Testis (tissue), 2 donors: ENCODE measurements at regions not wholly inside any gene's neighbourhood (a gene's known extent, or its start where the extent isn't known, plus 50 kb on each side); places are given as distances from the start of the nearest gene placed in this dataset.

ENCODE experiments used
- CTCF ChIP-seq, 3 experiments: fragments of 450-650 bp in 2 of 3; fragments of 200-600 bp in 1 of 3; sonication (generic) in 1 of 3; IDR thresholded peaks; one replicate each; pipeline ENCODE4 v1.5.1; 2016 to 2019; ENCODE audit warnings: antibody characterized with exemption in 3 of 3, mild to moderate bottlenecking in 2 of 3, moderate library complexity in 1 of 3
- POLR2A ChIP-seq: fragments of 450-650 bp; IDR thresholded peaks from one replicate; pipeline ENCODE4 v1.6.1; 2017; ENCODE audit warnings: antibody characterized with exemption, mild to moderate bottlenecking, moderate library complexity

GRCh38 chr11:97893612-97894011 lies 1127.1 kb upstream of the CNTN5 start:
- TF ChIP-seq CTCF (IDR thresholded peaks at IDR 0.05) (no peak), POLR2A (no peak)
